GM18907 (cell line): ENCODE measurements at regions not wholly inside any gene's neighbourhood (a gene's known extent, or its start where the extent isn't known, plus 50 kb on each side); places are given as distances from the start of the nearest gene placed in this dataset.
"Not testable (repeated sequence)": the region's sequence is repeated elsewhere in the genome, so short reads cannot be mapped to it uniquely, and the experiment has no call there.

Experiments
- ATAC-seq: cut with Tn5 transposase; IDR thresholded peaks from one replicate; pipeline ENCODE4 v1.9.1; 2021; ENCODE audit warnings: mild to moderate bottlenecking, moderate library complexity; ENCODE audit not compliant: unreplicated experiment

- ATAC-seq = not testable (repeated sequence)
Observed at GRCh38 chrX:79026742-79027141, 81.6 kb downstream of the P2RY10 start.

GRCh38 chrX:79035421-79035820 is 90.2 kb downstream of the P2RY10 start:
- ATAC-seq = no peak

DNA sequence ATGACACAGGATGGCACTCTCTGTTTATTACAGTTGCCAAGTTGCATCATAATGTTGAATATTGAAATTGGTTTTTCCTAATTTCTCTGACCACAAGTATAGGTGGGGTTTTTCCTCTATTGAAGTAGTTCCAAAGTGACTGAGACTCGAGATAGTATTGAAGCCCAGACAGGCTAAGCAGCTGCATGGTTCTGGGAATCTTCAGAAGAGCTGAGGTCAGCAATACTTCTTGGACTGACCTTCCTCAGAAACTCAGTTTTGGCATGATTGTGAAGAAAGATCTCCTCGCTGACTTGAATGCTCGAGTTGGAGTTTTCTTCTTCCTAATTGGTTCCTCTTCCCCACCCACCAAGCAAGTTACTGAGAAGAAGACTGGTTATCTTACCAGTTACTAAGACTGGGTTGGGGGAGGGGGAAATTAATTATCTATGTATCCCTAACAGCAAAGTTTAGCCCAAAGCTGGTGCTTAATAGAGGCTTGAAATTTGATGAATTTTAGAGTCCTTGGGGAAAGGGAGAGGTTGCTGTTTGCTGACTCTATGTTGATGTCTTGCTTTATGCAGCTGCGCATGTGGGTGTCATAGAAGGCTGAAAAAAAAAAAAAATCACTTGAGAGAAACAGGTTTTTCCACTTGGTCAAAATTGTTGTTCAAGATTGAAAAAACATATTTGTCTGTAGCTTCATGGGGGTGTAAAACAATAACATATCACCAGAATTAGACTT is 91.1 kb downstream of the P2RY10 start:
- no peak for ATAC-seq

DNA sequence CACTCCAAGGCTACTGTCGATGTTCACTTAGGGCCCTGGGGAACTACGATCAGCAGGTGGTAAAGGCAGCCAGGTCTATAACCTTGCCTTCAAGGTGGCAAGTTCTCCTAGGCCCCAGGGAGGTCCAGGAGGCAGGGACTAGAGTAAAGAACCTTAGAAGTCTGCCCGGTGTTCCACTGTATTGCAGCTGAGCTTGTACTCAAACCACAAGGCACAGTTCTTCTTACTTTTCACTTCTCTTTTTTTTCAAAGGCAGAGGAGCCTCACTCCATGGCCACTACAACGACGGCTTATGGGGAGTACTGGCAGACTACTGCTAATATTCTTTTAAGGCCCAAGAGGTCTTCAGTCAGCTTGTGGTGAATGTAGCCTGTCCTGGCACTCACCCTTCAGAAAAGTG is 78.8 kb upstream of the GPR174 start:
- ATAC-seq = peak; percentile 97

DNA sequence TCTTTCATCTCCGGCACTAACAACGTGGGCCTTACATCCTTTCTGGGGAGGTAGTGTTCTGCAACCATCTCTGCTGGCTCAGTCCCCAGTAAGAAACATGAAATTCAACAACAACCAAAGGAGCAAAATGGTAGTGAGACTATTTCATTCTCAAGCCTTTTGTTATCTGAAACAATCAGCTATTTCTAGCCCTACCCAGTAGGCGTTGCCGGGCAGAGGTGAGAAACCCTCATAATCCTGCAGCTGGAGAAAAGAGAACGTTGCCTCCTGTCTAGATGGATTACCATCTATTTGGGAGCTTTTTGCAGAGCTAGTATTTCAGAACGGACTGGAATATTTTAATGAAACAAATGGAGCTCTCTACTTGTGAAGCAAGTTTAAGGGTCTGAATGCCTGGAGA is 66.4 kb upstream of the GPR174 start:
- ATAC-seq = no peak

DNA sequence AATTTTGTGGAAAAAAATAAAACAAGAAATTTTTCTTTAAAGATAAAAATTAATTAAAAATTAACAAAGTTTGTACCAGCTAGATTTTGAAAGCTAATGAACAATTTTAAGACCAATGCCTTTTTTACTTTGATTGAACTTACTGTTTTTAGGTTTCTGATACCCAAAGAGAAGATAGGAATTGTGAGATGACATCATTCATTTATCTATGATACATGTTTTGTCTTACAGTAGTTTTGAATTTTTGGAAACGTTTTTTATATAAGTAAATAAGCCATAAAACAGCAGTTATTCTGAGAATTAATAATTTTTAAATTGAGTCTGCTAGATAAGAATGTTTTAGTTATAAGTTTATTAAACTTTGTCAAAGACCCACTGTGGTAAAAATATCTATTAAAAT is 65.0 kb upstream of the GPR174 start:
- ATAC-seq = no peak

DNA sequence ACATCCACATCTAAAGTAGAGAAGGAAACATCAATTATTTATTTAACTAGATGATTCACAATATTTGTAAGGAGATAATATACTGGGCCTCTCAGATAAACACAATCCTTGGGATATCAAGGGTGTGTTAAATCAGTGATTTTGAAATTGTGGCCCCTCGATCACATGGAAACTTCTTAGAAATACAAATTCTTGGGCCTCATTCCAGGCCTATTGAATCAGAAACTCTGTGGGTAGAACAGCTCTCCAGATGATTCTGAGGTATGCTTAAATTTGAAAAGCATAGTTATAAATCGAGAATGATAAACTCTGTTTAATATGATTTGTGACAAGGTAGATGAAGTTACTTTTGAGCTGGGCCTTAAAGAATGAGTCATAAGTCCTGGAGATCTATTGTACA is 64.3 kb upstream of the GPR174 start:
- ATAC-seq = no peak

- peak; percentile 75 for ATAC-seq
Observed at GRCh38 chrX:79081895-79082512, 62.5 kb upstream of the GPR174 start.

DNA sequence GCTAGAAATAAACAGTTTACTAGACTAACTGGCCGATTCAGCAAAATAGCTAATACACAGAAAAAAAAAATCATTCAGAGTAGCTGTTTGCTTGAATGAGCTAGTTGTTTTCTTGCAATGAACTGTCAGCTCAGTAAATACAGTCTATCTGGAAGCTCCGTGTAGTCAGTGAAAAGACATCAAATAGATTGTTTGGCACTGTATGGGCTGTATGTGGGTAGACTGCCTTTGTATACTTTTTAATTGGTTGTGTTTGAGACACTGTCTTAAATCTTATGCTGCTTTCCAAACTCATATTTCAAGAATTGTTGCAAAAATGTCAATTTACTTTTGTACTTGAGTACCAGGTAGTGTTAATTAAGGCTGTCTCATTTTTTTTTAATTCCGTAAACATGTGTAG is 61.6 kb upstream of the GPR174 start:
- ATAC-seq = no peak

- ATAC-seq = no peak
Observed at GRCh38 chrX:79084923-79085322, 59.6 kb upstream of the GPR174 start.

GRCh38 chrX:79089896-79090584 is 54.4 kb upstream of the GPR174 start:
- ATAC-seq = peak; percentile 48

DNA sequence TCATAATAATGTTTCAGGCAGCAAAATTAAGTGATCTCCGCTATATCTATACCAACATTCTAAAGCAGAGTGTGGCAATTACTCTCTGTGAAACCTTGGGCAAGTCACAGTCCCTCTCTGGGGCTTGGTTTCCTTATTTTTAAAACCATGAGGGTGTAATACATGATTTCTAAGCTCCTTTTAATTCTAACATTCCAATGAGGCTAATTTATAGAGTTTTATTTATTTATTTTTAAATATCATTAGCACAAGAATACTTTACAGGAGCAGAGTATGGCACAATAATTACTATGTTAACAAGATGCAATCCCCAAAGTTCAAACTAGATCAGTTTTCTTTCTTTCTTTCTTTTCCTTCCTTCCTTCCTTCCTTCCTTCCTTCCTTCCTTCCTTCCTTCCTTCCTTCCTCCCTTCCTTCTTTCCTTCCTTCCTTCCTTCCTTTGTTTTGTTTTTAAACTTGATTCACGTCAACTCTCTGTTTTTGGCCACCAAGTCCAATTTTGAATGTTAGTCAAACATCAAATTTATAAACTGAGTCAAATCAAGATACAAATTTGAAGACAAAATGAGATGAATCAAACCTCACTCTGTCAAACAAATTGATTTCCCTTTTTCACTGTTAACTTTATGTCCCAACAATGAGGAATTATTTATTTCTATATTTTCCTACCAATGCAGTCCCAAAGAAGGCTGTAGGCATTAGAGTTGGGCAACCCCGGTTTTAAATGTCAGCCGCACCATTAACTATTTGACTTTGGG is 50.2 kb upstream of the GPR174 start:
- ATAC-seq = no peak
